Kidney (tissue), 13 donors: ENCODE measurements at regions not wholly inside any gene's neighbourhood (a gene's known extent, or its start where the extent isn't known, plus 50 kb on each side); places are given as distances from the start of the nearest gene placed in this dataset.

Source experiments
- DNase-seq, 5 donors: peaks; one replicate each; pipeline ENCODE4 v3.0.0-alpha.2; 2013 to 2020
- FAIRE-seq: peaks from 2 replicates; lab custom pipeline; 2012; peaks lifted over from hg19 to GRCh38; lab: Jason Lieb, UNC
- H3K27ac ChIP-seq, 2 donors: one replicate each; pipeline ENCODE4 v1.7.0; 2013; ENCODE audit warnings: low read depth in 2 of 2, low read length in 2 of 2, inconsistent platforms in 1 of 2
- H3K27me3 ChIP-seq: one replicate; pipeline ENCODE4 v1.7.1; 2013; ENCODE audit warnings: low read length, inconsistent platforms; ENCODE audit not compliant: control insufficient read depth, insufficient read depth
- H3K36me3 ChIP-seq, 3 donors: one replicate each; pipeline versions ENCODE4 v1.7.0 to v1.7.1; 2013; ENCODE audit warnings: low read length in 3 of 3, control low read depth in 1 of 3, inconsistent platforms in 1 of 3; ENCODE audit not compliant: insufficient read depth in 3 of 3, control insufficient read depth in 2 of 3
- H3K4me1 ChIP-seq, 3 donors: one replicate each; pipeline versions ENCODE4 v1.7.0 to v1.7.1; 2013; ENCODE audit warnings: low read length in 3 of 3, inconsistent platforms in 1 of 3, low read depth in 1 of 3; ENCODE audit not compliant: control insufficient read depth in 2 of 3, insufficient read depth in 2 of 3
- H3K4me3 ChIP-seq, 3 donors: one replicate each; pipeline versions ENCODE4 v1.7.0 to v1.8.1; 2013; ENCODE audit warnings: low read length in 3 of 3, control low read depth in 1 of 3, inconsistent platforms in 1 of 3
- H3K9ac ChIP-seq, 3 donors: one replicate each; pipeline versions ENCODE4 v1.7.0 to v1.7.1; 2013; ENCODE audit warnings: low read length in 3 of 3, control low read depth in 1 of 3, inconsistent platforms in 1 of 3
- H3K9me3 ChIP-seq, 3 donors: one replicate each; pipeline versions ENCODE4 v1.7.0 to v1.7.1; 2013; ENCODE audit warnings: low read length in 3 of 3, control low read depth in 1 of 3, inconsistent platforms in 1 of 3; ENCODE audit not compliant: control insufficient read depth in 2 of 3, insufficient read depth in 1 of 3
- intact Hi-C: fragments of 100-400 bp; cut with DNase I; formaldehyde crosslinking; loops from one replicate; pipeline ENCODE4 v1.11.1; 2022
- TF ChIP-seq, protein P1 (sequence below): IDR thresholded peaks from 3 replicates; pipeline ENCODE4 v1.5.1; 2012; ENCODE audit warnings: mild to moderate bottlenecking, moderate library complexity, borderline replicate concordance; ENCODE audit not compliant: insufficient read depth; ENCODE audit errors: extremely low read depth
- donor health status: control.
- donor health status: control.
- donor health status: control.
- donor health status: control.
- donor health status: control.
- donor health status: DM: yes; HTN: yes; CAD: no.
- donor health status: Normal renal cell carcinoma (clear cell type).

DNA sequence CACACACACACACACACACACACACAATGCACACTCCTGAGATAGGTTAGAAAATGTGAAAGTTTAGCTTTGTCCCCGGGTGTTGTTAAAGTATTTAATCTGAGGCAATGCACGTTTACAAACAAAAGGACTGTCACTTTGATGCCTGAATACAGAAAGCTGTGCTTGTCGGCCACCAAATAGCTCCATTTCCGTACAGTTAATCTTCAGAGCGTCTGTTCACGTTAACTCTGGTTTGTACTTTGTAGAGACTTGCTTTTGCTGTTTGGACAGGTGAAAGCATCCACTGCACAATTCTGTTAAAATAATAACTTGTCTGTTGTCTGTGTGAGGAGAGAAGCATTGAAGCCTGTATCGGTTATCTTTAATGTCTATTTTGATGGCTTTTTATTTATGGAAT, 267.8 kb downstream of the FGF9 start:
- DNase-seq (peak in 1 of 5 donors; percentile 24), FAIRE-seq (no peak)
- no peaks in the 10 kb centered on the region for H3K36me3 ChIP-seq
- TF ChIP-seq, protein P1, sequence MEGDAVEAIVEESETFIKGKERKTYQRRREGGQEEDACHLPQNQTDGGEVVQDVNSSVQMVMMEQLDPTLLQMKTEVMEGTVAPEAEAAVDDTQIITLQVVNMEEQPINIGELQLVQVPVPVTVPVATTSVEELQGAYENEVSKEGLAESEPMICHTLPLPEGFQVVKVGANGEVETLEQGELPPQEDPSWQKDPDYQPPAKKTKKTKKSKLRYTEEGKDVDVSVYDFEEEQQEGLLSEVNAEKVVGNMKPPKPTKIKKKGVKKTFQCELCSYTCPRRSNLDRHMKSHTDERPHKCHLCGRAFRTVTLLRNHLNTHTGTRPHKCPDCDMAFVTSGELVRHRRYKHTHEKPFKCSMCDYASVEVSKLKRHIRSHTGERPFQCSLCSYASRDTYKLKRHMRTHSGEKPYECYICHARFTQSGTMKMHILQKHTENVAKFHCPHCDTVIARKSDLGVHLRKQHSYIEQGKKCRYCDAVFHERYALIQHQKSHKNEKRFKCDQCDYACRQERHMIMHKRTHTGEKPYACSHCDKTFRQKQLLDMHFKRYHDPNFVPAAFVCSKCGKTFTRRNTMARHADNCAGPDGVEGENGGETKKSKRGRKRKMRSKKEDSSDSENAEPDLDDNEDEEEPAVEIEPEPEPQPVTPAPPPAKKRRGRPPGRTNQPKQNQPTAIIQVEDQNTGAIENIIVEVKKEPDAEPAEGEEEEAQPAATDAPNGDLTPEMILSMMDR = no peak
- no peak overlapping the region for H3K9ac ChIP-seq
- H3K27me3 ChIP-seq = no peaks in the 10 kb centered on the region
- intact Hi-C loops = no loop called here
- no peak overlapping the region for H3K4me3 ChIP-seq
- H3K27ac ChIP-seq = no peak overlapping the region
- H3K9me3 ChIP-seq = no peaks in the 10 kb centered on the region
- peaks cover 0 to 5% (median 0%) of the 10 kb centered on the region in 3 donors for H3K4me1 ChIP-seq

DNA sequence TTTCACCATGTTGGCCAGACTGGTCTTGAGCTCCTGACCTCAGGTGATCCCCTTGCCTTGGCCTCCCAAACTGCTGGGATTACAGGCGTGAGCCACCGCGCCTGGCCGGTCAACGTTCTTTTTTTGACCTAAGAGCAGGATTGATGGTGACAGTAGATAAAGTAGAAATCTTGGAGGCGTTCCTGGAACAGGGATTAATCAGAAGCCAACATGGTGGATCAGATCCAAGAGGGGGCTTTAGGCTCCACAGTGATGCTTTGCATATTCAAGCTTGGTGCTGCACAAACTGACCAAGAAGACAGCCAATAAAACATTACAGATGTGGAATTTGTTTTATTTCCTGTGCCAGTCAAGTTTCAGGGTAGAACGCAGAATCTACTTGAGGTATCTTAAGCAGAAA, 271.2 kb downstream of the FGF9 start:
- Histone ChIP-seq H3K27ac (no peak overlapping the region), H3K9me3 (peaks cover 0 to 13% (median 0%) of the 10 kb centered on the region in 3 donors), H3K4me1 (peaks cover 0 to 5% (median 0%) of the 10 kb centered on the region in 3 donors), H3K27me3 (no peaks in the 10 kb centered on the region), H3K36me3 (no peaks in the 10 kb centered on the region), H3K9ac (no peak overlapping the region), H3K4me3 (no peak overlapping the region)
- DNase-seq = no peak
- FAIRE-seq = no peak
- TF ChIP-seq, protein P1 = no peak
- intact Hi-C loops = no loop called here

DNA sequence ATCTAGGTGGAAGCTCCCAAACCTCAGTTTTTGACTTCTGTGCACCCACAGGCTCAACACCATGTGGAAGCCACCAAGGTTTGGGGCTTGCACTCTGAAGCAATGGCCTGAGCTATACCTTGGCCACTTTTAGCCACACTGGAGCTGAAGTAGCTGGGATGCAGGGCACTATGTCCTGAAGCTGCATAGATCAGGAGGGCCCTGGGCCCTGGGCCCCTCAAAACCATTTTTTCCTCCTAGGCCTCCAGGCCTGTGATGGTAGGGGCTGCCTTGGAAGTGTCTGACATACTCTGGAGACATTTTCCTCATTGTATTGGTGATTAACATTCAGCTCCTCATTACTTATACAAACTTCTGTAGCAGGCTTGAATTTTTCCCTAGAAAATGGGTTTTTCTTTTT, 273.7 kb downstream of the FGF9 start:
- FAIRE-seq (no peak), DNase-seq (no peak)
- no peak overlapping the region for H3K9ac ChIP-seq
- H3K4me3 ChIP-seq = no peak overlapping the region
- H3K27me3 ChIP-seq = no peaks in the 10 kb centered on the region
- peaks cover 0 to 13% (median 0%) of the 10 kb centered on the region in 3 donors for H3K9me3 ChIP-seq
- H3K36me3 ChIP-seq = no peaks in the 10 kb centered on the region
- intact Hi-C loops = no loop called here
- TF ChIP-seq, protein P1 = no peak
- no peak overlapping the region for H3K27ac ChIP-seq
- peaks cover 0 to 5% (median 0%) of the 10 kb centered on the region in 3 donors for H3K4me1 ChIP-seq

DNA sequence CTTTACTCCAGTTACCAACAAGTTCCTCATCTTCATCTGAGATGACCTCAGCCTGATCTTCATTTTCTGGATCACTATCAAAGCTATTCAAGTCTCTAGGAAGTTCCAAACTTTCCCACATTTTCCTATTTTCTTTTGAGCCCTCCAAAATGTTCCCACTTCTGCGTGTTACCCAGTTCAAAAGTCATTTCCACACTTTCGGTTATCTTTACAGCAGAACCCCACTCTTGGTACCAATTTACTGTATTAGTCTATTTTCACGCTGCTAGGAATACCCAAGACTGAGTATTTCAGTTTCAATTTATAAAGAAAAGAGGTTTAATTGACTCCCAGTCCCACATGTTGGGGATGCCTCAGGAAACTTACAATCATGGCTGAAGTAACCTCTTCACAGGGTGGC, 274.3 kb downstream of the FGF9 start:
- H3K27me3 ChIP-seq = no peaks in the 10 kb centered on the region
- no peak overlapping the region for H3K27ac ChIP-seq
- H3K36me3 ChIP-seq = no peaks in the 10 kb centered on the region
- peaks cover 0 to 5% (median 0%) of the 10 kb centered on the region in 3 donors for H3K4me1 ChIP-seq
- FAIRE-seq = no peak
- no peak for DNase-seq
- no peak overlapping the region for H3K9ac ChIP-seq
- peaks cover 0 to 13% (median 0%) of the 10 kb centered on the region in 3 donors for H3K9me3 ChIP-seq
- TF ChIP-seq, protein P1 = no peak
- H3K4me3 ChIP-seq = no peak overlapping the region
- intact Hi-C loops = no loop called here
